ENCODE measurements at regions not wholly inside any gene's neighbourhood (a gene's known extent, or its start where the extent isn't known, plus 50 kb on each side); places are given as distances from the start of the nearest gene placed in this dataset.

DNA sequence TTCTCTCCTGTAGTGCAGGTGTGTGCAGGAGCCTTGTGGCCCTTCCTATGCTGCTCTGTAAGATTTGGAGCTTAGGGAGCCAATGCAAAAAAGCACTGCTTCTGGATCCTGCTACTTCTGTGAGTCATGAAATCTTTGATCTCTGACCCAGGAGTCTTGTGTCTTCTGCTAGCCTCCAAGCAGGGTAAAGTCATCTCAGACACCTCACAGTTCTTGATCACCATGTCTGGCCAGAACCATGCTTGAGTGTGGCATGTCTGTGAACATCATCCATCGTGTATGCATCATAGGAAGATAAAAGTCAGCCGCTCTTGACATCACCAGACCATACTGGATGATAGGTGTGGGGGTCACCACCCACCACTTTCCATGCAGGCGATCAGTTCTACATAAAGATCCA is 247.8 kb downstream of the RPLP1 start:
- no peaks in the 10 kb centered on the region for H3K9me3 ChIP-seq
- intact Hi-C loops (cut with DNase I) = no loop called here
- no peak for DNase-seq
- TF ChIP-seq, protein P1, sequence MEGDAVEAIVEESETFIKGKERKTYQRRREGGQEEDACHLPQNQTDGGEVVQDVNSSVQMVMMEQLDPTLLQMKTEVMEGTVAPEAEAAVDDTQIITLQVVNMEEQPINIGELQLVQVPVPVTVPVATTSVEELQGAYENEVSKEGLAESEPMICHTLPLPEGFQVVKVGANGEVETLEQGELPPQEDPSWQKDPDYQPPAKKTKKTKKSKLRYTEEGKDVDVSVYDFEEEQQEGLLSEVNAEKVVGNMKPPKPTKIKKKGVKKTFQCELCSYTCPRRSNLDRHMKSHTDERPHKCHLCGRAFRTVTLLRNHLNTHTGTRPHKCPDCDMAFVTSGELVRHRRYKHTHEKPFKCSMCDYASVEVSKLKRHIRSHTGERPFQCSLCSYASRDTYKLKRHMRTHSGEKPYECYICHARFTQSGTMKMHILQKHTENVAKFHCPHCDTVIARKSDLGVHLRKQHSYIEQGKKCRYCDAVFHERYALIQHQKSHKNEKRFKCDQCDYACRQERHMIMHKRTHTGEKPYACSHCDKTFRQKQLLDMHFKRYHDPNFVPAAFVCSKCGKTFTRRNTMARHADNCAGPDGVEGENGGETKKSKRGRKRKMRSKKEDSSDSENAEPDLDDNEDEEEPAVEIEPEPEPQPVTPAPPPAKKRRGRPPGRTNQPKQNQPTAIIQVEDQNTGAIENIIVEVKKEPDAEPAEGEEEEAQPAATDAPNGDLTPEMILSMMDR (IDR thresholded peaks at IDR 0.05) = no peak
- TF ChIP-seq EP300 (IDR thresholded peaks at IDR 0.05) = no peak
- no peak for TF ChIP-seq POLR2A (IDR thresholded peaks at IDR 0.05)
- no peaks in the 10 kb centered on the region for H3K36me3 ChIP-seq
- 91 to 100% (median 93%) methylated on average over 3 of the region's 3 CpGs for WGBS, 3 donors
- no peaks in the 10 kb centered on the region for H3K4me1 ChIP-seq (ENCODE audit: insufficient read depth)
- no peaks in the 10 kb centered on the region for H3K27me3 ChIP-seq
- no peak overlapping the region for H3K4me3 ChIP-seq
- no peak overlapping the region for H3K27ac ChIP-seq

DNA sequence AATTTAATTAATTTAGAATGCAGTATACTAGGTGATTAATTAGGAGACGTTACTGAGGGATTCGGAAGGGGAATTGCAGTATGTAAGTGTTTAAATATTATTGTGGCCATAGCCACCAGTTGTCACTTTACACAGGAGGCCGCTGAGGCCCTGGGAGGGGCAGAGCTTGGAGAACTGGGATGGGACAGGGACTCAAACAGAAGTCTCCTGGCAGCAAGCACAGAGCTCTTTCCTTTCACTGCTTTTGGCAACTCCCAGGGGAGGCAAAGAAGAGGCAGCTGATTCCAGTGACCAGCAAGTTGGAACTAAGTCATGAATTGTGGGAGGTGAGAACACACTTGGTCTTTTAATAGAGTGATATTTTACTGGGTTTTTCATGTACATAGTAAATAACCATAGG is 248.6 kb downstream of the RPLP1 start:
- H3K27ac ChIP-seq = no peak overlapping the region
- no peak for TF ChIP-seq POLR2A (IDR thresholded peaks at IDR 0.05)
- TF ChIP-seq EP300 (IDR thresholded peaks at IDR 0.05) = no peak
- TF ChIP-seq, protein P1 (IDR thresholded peaks at IDR 0.05) = no peak
- intact Hi-C loops (cut with DNase I) = no loop called here
- H3K27me3 ChIP-seq = no peaks in the 10 kb centered on the region
- DNase-seq = no peak
- no peak overlapping the region for H3K4me3 ChIP-seq
- no peaks in the 10 kb centered on the region for H3K9me3 ChIP-seq
- 84 to 93% (median 91%) methylated on average over 3 of the region's 3 CpGs for WGBS, 3 donors
- no peaks in the 10 kb centered on the region for H3K4me1 ChIP-seq (ENCODE audit: insufficient read depth)
- H3K36me3 ChIP-seq = no peaks in the 10 kb centered on the region

DNA sequence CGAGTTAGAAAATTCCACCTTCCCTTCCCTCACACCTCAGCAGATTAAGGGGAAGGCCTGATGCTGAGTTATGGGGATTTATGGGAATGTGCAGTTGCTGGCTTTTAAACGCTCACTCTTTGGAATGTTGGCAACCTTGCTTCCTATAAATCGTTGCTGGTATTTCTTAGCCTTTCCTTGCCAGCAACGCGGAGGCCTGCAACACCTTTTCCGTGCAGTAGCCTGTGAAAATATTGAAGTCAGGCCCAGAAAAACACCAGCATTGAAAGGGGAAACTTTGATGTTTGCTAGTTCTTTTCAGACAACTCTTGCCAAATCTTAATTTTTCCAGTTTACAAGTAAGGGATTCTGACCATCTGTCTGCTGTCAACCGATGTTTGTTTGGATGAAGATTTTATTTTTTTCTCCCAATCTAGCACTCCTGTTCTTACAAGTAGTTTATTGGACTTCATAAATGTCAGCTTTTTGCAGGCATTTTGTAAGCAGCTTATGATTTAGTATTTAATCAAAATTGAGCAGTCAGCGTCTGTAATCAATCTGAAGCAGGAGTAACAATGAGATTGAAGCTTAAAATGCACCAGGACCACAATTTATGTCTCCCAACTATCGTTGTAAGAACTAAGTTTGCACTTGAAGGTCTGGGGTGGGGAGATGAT is 251.0 kb downstream of the RPLP1 start:
- TF ChIP-seq POLR2A (IDR thresholded peaks at IDR 0.05) (no peak), EP300 (IDR thresholded peaks at IDR 0.05) (no peak)
- TF ChIP-seq, protein P1 (IDR thresholded peaks at IDR 0.05) = no peak
- no peaks in the 10 kb centered on the region for H3K36me3 ChIP-seq
- no peaks in the 10 kb centered on the region for H3K4me1 ChIP-seq (ENCODE audit: insufficient read depth)
- intact Hi-C loops (cut with DNase I) = no loop called here
- no peak overlapping the region for H3K27ac ChIP-seq
- DNase-seq = no peak
- no peak overlapping the region for H3K4me3 ChIP-seq
- no peaks in the 10 kb centered on the region for H3K9me3 ChIP-seq
- no peaks in the 10 kb centered on the region for H3K27me3 ChIP-seq
- WGBS, 3 donors = 4 to 14% (median 8%) methylated on average over 9 of the region's 9 CpGs

DNA sequence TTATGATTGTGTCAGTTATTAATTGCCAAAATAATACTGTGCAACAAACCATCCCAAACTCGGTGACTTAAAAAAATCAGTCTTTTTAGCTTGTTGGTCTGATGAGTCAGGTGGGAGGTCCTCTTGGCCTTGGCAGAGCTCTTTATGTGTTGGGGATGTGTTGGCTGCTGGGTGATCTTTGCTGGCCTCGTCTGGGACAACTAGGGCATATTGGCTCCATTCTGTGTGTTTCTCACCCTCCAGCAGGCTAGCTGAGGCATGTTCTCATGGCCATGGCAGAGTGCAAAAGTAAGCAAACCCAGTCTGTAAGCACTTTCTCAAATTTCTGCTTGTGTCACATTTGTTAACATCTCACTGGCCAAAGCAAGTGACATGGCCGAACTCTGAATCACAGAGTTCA is 251.6 kb downstream of the RPLP1 start:
- Histone ChIP-seq H3K27ac (no peak overlapping the region), H3K4me1 (ENCODE audit: insufficient read depth) (no peaks in the 10 kb centered on the region), H3K27me3 (no peaks in the 10 kb centered on the region), H3K4me3 (no peak overlapping the region), H3K9me3 (no peaks in the 10 kb centered on the region), H3K36me3 (no peaks in the 10 kb centered on the region)
- TF ChIP-seq, protein P1 (IDR thresholded peaks at IDR 0.05) = no peak
- 36 to 43% (median 42%) methylated on average over 3 of the region's 3 CpGs for WGBS, 3 donors
- no peak for DNase-seq
- intact Hi-C loops (cut with DNase I) = no loop called here
